H1 (cell line): ENCODE measurements at regions not wholly inside any gene's neighbourhood (a gene's known extent, or its start where the extent isn't known, plus 50 kb on each side); places are given as distances from the start of the nearest gene placed in this dataset.

Experiments
- CBX8 ChIP-seq: fragments of 300-800, 300-1000 bp; sonication (generic); IDR thresholded peaks from 2 replicates; pipeline ENCODE4 v1.7.1; 2016; ENCODE audit warnings: low read depth, low read length, borderline replicate concordance
- EP300 ChIP-seq, 2 experiments: IDR thresholded peaks; 1 replicate in 1 of 2; 2 replicates in 1 of 2; pipeline ENCODE4 v1.6.1; 2011 to 2012; ENCODE audit warnings: low read depth in 2 of 2, low read length in 2 of 2, mild to moderate bottlenecking in 2 of 2, borderline replicate concordance in 1 of 2, inconsistent platforms in 1 of 2, moderate library complexity in 1 of 2
- GABPA ChIP-seq: IDR thresholded peaks from 2 replicates; pipeline ENCODE4 v1.6.1; 2011; ENCODE audit warnings: mild to moderate bottlenecking, low read length, moderate library complexity, borderline replicate concordance; ENCODE audit not compliant: insufficient read depth
- JUN ChIP-seq: IDR thresholded peaks from 2 replicates; pipeline ENCODE4 v1.6.1; 2011; ENCODE audit warnings: low read depth, mild to moderate bottlenecking, improper control_type of control experiment, low read length
- NRF1 ChIP-seq: IDR thresholded peaks from 2 replicates; pipeline ENCODE4 v1.6.1; 2011; ENCODE audit warnings: mild to moderate bottlenecking, low read depth, low read length, improper control_type of control experiment
- POLR2A ChIP-seq, 2 experiments: IDR thresholded peaks; 1 replicate in 1 of 2; 2 replicates in 1 of 2; pipeline ENCODE4 v1.6.1; 2011; ENCODE audit warnings: low read depth in 2 of 2, low read length in 2 of 2, mild to moderate bottlenecking in 2 of 2; ENCODE audit errors: control extremely low read depth in 1 of 2
- POLR2AphosphoS5 ChIP-seq: IDR thresholded peaks from 2 replicates; pipeline ENCODE4 v1.6.1; 2011; ENCODE audit warnings: low read depth, low read length
- ZNF274 ChIP-seq: IDR thresholded peaks from 2 replicates; pipeline ENCODE4 v1.7.0; 2012; ENCODE audit warnings: low read length, borderline replicate concordance; ENCODE audit errors: extremely low read depth
- TF ChIP-seq, protein P1 (sequence below): IDR thresholded peaks from 2 replicates; pipeline ENCODE4 v1.6.1; 2012; ENCODE audit warnings: inconsistent platforms
- TF ChIP-seq, protein P2 (sequence below), 3 experiments: IDR thresholded peaks; 1 replicate in 2 of 3; 2 replicates in 1 of 3; pipeline versions ENCODE4 v1.5.1 to v1.6.1; 2011; ENCODE audit warnings: low read length in 3 of 3, mild to moderate bottlenecking in 3 of 3, inconsistent platforms in 2 of 3, low read depth in 1 of 3, moderate library complexity in 1 of 3; ENCODE audit not compliant: insufficient read depth in 1 of 3; ENCODE audit errors: control extremely low read depth in 1 of 3

DNA sequence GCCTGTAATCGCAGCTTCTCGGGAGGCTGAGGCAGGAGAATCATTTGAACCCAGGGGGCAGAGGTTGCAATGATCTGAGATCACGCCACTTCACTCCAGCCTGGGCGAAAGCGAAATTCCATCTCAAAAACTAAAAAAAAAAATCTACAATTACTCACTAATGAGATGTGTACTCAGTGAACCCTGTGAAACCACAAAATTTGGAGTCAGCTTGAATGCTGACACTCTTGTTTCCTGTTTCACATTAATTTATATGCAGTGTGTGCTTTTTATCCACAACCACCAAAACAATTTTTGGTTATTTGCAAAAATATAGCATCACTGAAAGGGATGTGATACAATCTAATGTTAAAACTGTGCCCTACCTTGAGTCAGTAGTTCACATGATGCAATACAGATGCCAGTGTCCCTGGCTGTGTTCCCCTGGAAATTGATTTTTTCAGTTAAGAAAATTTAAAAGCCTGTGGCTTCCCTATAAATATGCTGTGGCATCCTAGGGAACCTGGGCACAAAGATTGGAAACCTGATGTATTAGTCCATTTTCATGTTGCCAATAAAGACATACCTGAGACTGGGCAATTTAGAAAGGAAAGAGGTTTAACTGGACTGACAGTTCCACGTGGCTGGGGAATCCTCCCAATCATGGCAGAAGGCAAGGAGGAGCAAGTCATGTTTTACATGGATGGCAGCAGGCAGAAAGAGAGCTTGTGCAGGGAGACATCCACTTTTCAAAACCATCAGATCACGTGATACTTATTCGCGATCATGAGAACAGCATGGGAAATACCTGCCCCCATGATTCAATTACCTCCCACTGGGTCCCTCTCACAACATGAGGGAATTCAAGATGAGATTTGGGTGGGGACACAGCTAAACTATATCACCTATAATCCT is 337.5 kb upstream of the NT5C1B start:
- TF ChIP-seq, protein P1, sequence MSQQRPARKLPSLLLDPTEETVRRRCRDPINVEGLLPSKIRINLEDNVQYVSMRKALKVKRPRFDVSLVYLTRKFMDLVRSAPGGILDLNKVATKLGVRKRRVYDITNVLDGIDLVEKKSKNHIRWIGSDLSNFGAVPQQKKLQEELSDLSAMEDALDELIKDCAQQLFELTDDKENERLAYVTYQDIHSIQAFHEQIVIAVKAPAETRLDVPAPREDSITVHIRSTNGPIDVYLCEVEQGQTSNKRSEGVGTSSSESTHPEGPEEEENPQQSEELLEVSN, result no peak
- TF ChIP-seq POLR2A (IDR thresholded peaks at IDR 0.05; ENCODE audit: control extremely low read depth in 1 of 2, low read depth in 2 of 2, low read length in 2 of 2) (no peak), CBX8 (no peak), JUN (no peak), EP300 (IDR thresholded peaks at IDR 0.05; ENCODE audit: borderline replicate concordance in 1 of 2, low read depth in 2 of 2, low read length in 2 of 2) (no peak), NRF1 (no peak), POLR2AphosphoS5 (no peak), GABPA (no peak), ZNF274 (no peak)
- TF ChIP-seq, protein P2, sequence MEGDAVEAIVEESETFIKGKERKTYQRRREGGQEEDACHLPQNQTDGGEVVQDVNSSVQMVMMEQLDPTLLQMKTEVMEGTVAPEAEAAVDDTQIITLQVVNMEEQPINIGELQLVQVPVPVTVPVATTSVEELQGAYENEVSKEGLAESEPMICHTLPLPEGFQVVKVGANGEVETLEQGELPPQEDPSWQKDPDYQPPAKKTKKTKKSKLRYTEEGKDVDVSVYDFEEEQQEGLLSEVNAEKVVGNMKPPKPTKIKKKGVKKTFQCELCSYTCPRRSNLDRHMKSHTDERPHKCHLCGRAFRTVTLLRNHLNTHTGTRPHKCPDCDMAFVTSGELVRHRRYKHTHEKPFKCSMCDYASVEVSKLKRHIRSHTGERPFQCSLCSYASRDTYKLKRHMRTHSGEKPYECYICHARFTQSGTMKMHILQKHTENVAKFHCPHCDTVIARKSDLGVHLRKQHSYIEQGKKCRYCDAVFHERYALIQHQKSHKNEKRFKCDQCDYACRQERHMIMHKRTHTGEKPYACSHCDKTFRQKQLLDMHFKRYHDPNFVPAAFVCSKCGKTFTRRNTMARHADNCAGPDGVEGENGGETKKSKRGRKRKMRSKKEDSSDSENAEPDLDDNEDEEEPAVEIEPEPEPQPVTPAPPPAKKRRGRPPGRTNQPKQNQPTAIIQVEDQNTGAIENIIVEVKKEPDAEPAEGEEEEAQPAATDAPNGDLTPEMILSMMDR (IDR thresholded peaks at IDR 0.05; ENCODE audit: control extremely low read depth in 1 of 3, insufficient read depth in 1 of 3, low read depth in 1 of 3, low read length in 3 of 3), result no peak
